CD14-positive monocyte (primary cell): ENCODE measurements at regions not wholly inside any gene's neighbourhood (a gene's known extent, or its start where the extent isn't known, plus 50 kb on each side); places are given as distances from the start of the nearest gene placed in this dataset.

ENCODE experiments used
- DNase-seq, 3 donors: peaks; one replicate each; pipeline ENCODE4 v3.0.0-alpha.2; 2011 to 2022
- H2AFZ ChIP-seq: 2 replicates; pipeline ENCODE4 v1.6.0; 2012; ENCODE audit warnings: mild to moderate bottlenecking, low read depth, low read length, inconsistent platforms; ENCODE audit not compliant: insufficient read depth, poor library complexity, severe bottlenecking
- H3K27ac ChIP-seq, 2 donors: 1 replicate in 1 of 2; 2 replicates in 1 of 2; pipeline ENCODE4 v1.5.1; 2012 to 2013; ENCODE audit warnings: low read length in 2 of 2, control low read depth in 1 of 2, inconsistent platforms in 1 of 2, low read depth in 1 of 2, mild to moderate bottlenecking in 1 of 2
- H3K27me3 ChIP-seq, 2 donors: one replicate each; pipeline versions ENCODE4 v1.6.0 to v1.6.1; 2011 to 2013; ENCODE audit warnings: low read length in 2 of 2; ENCODE audit not compliant: control insufficient read depth in 2 of 2, insufficient read depth in 2 of 2
- H3K36me3 ChIP-seq, 2 donors: replicated peaks in 1 of 2; 1 replicate in 1 of 2; 2 replicates in 1 of 2; pipeline versions ENCODE4 v1.5.1 to v1.6.1; 2012 to 2013; ENCODE audit warnings: low read length in 2 of 2, control low read depth in 1 of 2, inconsistent platforms in 1 of 2, mild to moderate bottlenecking in 1 of 2; ENCODE audit not compliant: insufficient read depth in 2 of 2, control insufficient read depth in 1 of 2
- H3K4me1 ChIP-seq, 2 donors: 1 replicate in 1 of 2; 2 replicates in 1 of 2; pipeline versions ENCODE4 v1.5.1 to v1.6.1; 2012 to 2013; ENCODE audit warnings: low read length in 2 of 2, control low read depth in 1 of 2, inconsistent platforms in 1 of 2, mild to moderate bottlenecking in 1 of 2, moderate library complexity in 1 of 2; ENCODE audit not compliant: insufficient read depth in 2 of 2, control insufficient read depth in 1 of 2
- H3K4me2 ChIP-seq: replicated peaks from 2 replicates; pipeline ENCODE3; 2012; ENCODE audit warnings: low read length, moderate library complexity, mild to moderate bottlenecking; ENCODE audit not compliant: poor library complexity, severe bottlenecking; ENCODE audit errors: extremely low read depth
- H3K4me3 ChIP-seq, 3 experiments: fragments of 200-600 bp in 1 of 3; sonication (generic) in 1 of 3; replicated peaks in 1 of 3; 1 replicate in 2 of 3; 2 replicates in 1 of 3; pipeline ENCODE4 v1.5.1; 2011 to 2013; ENCODE audit warnings: low read length in 3 of 3, mild to moderate bottlenecking in 3 of 3, control low read depth in 2 of 3, low read depth in 2 of 3, inconsistent platforms in 1 of 3, moderate library complexity in 1 of 3
- H3K79me2 ChIP-seq: 2 replicates; pipeline ENCODE4 v1.6.0; 2012; ENCODE audit warnings: mild to moderate bottlenecking, control low read depth, inconsistent platforms, low read length, moderate library complexity; ENCODE audit not compliant: insufficient read depth
- H3K9ac ChIP-seq: 2 replicates; pipeline ENCODE4 v1.6.0; 2017; ENCODE audit warnings: low read length, mild to moderate bottlenecking; ENCODE audit not compliant: insufficient read depth, poor library complexity, severe bottlenecking
- H3K9me3 ChIP-seq, 2 donors: replicated peaks in 1 of 2; 1 replicate in 1 of 2; 2 replicates in 1 of 2; pipeline versions ENCODE4 v1.5.1 to v1.6.1; 2012 to 2013; ENCODE audit warnings: low read length in 2 of 2, control low read depth in 1 of 2; ENCODE audit not compliant: control insufficient read depth in 1 of 2, insufficient read depth in 1 of 2
- H4K20me1 ChIP-seq: 2 replicates; pipeline ENCODE4 v1.6.0; 2012; ENCODE audit warnings: mild to moderate bottlenecking, low read length, control low read depth, moderate library complexity; ENCODE audit not compliant: insufficient read depth
- H3K27ac Mint-ChIP-seq, 7 donors: one replicate each; pipeline ENCODE4 v1.8.0; 2020; ENCODE audit warnings: mild to moderate bottlenecking in 7 of 7, mixed read lengths in 7 of 7, moderate library complexity in 6 of 7, inconsistent platforms in 2 of 7
- H3K27me3 Mint-ChIP-seq, 3 donors: one replicate each; pipeline ENCODE4 v1.8.0; 2021 to 2022; ENCODE audit warnings: low read depth in 3 of 3, mild to moderate bottlenecking in 3 of 3, mixed read lengths in 3 of 3, moderate library complexity in 3 of 3, inconsistent platforms in 1 of 3
- H3K36me3 Mint-ChIP-seq, 2 donors: one replicate each; pipeline ENCODE4 v1.8.0; 2020; ENCODE audit warnings: mixed read lengths in 2 of 2, inconsistent platforms in 1 of 2, mild to moderate bottlenecking in 1 of 2
- H3K4me1 Mint-ChIP-seq: one replicate; pipeline ENCODE4 v1.8.0; 2020; ENCODE audit warnings: mild to moderate bottlenecking, mixed read lengths
- H3K4me3 Mint-ChIP-seq, 2 donors: one replicate each; pipeline ENCODE4 v1.8.0; 2020; ENCODE audit warnings: mild to moderate bottlenecking in 2 of 2, mixed read lengths in 2 of 2, moderate library complexity in 1 of 2
- H3K9me3 Mint-ChIP-seq, 7 donors: one replicate each; pipeline ENCODE4 v1.8.0; 2020 to 2022; ENCODE audit warnings: mixed read lengths in 7 of 7, mild to moderate bottlenecking in 6 of 7, moderate library complexity in 6 of 7, inconsistent platforms in 2 of 7
- WGBS: methylation state at CpG from one replicate; pipeline ENCODE4 v1.1.5; 2013; ENCODE audit warnings: missing lambda C conversion rate; ENCODE audit not compliant: insufficient coverage; 5-methylcytosine and 5-hydroxymethylcytosine counted together
- intact Hi-C, 2 donors: fragments of 100-400 bp; cut with micrococcal nuclease; formaldehyde crosslinking; loops; one replicate each; pipeline versions ENCODE4 v1.15.0 to v1.15.1; 2023
- TF ChIP-seq, protein P1 (sequence below): fragments of 200-600 bp; IDR thresholded peaks from one replicate; pipeline ENCODE4 v1.8.0; 2022; ENCODE audit warnings: antibody characterized with exemption, mild to moderate bottlenecking

DNA sequence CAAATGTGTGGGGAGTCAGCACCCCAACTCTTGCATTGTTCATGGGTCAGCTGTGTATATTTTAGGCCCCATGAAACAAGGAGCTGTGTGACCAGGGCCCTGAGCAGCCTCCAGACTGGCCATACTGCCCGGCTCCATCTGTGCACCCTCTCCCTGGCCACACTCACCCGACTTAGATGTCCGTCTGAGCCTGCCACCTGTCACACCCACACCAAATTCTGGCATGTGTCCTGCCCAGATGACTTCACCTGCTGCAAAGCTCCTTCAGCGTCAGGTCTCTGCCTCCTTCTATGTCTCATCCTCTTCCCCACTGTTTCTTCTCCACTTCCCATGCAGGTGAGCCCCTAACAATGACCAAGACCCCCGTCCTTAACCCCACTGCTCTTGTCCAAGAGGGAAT lies 88.1 kb upstream of the THBS2 start:
- no peak overlapping the region for H3K4me3 Mint-ChIP-seq
- Histone ChIP-seq H3K27ac (no peak overlapping the region), H3K79me2 (no peaks in the 10 kb centered on the region), H3K4me2 (no peak overlapping the region), H2AFZ (no peak overlapping the region), H3K4me3 (no peak overlapping the region), H3K27me3 (no peaks in the 10 kb centered on the region), H3K36me3 (no peaks in the 10 kb centered on the region), H4K20me1 (no peaks in the 10 kb centered on the region), H3K4me1 (no peaks in the 10 kb centered on the region), H3K9ac (no peak overlapping the region), H3K9me3 (peaks cover 0 to 11% of the 10 kb centered on the region in 2 donors)
- peaks cover 0 to 20% (median 8%) of the 10 kb centered on the region in 7 donors for H3K9me3 Mint-ChIP-seq
- TF ChIP-seq, protein P1, sequence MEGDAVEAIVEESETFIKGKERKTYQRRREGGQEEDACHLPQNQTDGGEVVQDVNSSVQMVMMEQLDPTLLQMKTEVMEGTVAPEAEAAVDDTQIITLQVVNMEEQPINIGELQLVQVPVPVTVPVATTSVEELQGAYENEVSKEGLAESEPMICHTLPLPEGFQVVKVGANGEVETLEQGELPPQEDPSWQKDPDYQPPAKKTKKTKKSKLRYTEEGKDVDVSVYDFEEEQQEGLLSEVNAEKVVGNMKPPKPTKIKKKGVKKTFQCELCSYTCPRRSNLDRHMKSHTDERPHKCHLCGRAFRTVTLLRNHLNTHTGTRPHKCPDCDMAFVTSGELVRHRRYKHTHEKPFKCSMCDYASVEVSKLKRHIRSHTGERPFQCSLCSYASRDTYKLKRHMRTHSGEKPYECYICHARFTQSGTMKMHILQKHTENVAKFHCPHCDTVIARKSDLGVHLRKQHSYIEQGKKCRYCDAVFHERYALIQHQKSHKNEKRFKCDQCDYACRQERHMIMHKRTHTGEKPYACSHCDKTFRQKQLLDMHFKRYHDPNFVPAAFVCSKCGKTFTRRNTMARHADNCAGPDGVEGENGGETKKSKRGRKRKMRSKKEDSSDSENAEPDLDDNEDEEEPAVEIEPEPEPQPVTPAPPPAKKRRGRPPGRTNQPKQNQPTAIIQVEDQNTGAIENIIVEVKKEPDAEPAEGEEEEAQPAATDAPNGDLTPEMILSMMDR, result no peak
- intact Hi-C loops, result no loop called here
- H3K27ac Mint-ChIP-seq, result no peak overlapping the region
- H3K36me3 Mint-ChIP-seq, result no peaks in the 10 kb centered on the region
- 90% methylated on average over 5 of the region's 5 CpGs for WGBS
- H3K4me1 Mint-ChIP-seq, result peaks cover 2% of the 10 kb centered on the region
- no peak for DNase-seq
- H3K27me3 Mint-ChIP-seq, result peaks cover 4 to 8% (median 8%) of the 10 kb centered on the region in 3 donors

DNA sequence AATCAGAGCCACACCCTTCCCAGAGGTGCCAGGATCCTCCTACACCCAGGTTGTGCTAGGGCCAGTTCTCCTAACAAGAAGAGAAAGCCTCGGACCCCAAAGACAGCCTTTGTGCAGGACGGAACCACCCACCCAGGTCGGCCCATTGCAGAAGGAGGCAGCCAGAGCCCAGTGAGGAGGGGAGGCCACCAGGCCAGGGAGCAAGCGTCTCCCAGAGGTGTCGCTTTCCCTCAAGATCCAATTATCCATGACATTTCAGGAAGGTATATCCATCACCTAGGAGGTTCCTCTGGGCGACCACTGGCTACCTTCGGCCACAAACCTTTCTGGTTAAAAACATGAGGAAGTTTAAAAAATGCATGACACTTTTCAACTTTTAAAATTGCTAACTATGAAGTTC lies 87.4 kb upstream of the THBS2 start:
- H3K27ac Mint-ChIP-seq, result no peak overlapping the region

More for the DNA sequence above, 87.4 kb upstream of the THBS2 start:
- H3K9me3 Mint-ChIP-seq, result peaks cover 0 to 20% (median 6%) of the 10 kb centered on the region in 7 donors
- H3K4me1 ChIP-seq, result no peaks in the 10 kb centered on the region
- no peaks in the 10 kb centered on the region for H3K36me3 ChIP-seq
- H3K9me3 ChIP-seq, result peaks cover 0 to 11% of the 10 kb centered on the region in 2 donors
- WGBS, result no CpG with 5 or more reads among the region's 7 CpGs
- no peak overlapping the region for H3K4me3 Mint-ChIP-seq
- H3K27me3 Mint-ChIP-seq, result peaks cover 4 to 8% (median 8%) of the 10 kb centered on the region in 3 donors
- no peak overlapping the region for H3K27ac ChIP-seq
- no peaks in the 10 kb centered on the region for H3K79me2 ChIP-seq
- no peak overlapping the region for H3K4me3 ChIP-seq
- DNase-seq, result no peak
- no peaks in the 10 kb centered on the region for H3K36me3 Mint-ChIP-seq
- no peak overlapping the region for H3K9ac ChIP-seq
- H3K4me2 ChIP-seq, result no peak overlapping the region
- intact Hi-C loops, result no loop called here
- no peaks in the 10 kb centered on the region for H3K27me3 ChIP-seq
- no peak overlapping the region for H2AFZ ChIP-seq
- H3K4me1 Mint-ChIP-seq, result peaks cover 2% of the 10 kb centered on the region
- TF ChIP-seq, protein P1, result no peak
- no peaks in the 10 kb centered on the region for H4K20me1 ChIP-seq
